NCI-H2196 (cell line): ENCODE measurements at regions not wholly inside any gene's neighbourhood (a gene's known extent, or its start where the extent isn't known, plus 50 kb on each side); places are given as distances from the start of the nearest gene placed in this dataset.

Source experiments
- DNase-seq: peaks from one replicate; lab custom pipeline; 2025; ENCODE audit not compliant: unreplicated experiment; lab: John Stamatoyannopoulos, UW

GRCh38 chr11:91263496-91264365 is 960.9 kb upstream of the FAT3 start:
- no peak for DNase-seq

- DNase-seq = no peak
Measured at GRCh38 chr11:91261513-91261912, 963.1 kb upstream of the FAT3 start.

- DNase-seq = no peak
Measured at GRCh38 chr11:91258876-91259275, 965.7 kb upstream of the FAT3 start.

GRCh38 chr11:91257667-91258066 is 967.0 kb upstream of the FAT3 start:
- no peak for DNase-seq

- peak; percentile 45 for DNase-seq
Measured at GRCh38 chr11:91248199-91248807, 976.3 kb upstream of the FAT3 start.

GRCh38 chr11:91247009-91247735 is 977.4 kb upstream of the FAT3 start:
- DNase-seq = no peak

- DNase-seq = no peak
Measured at GRCh38 chr11:91244912-91245311, 979.7 kb upstream of the FAT3 start.

- DNase-seq = no peak
Measured at GRCh38 chr11:91243630-91244029, 981.0 kb upstream of the FAT3 start.

GRCh38 chr11:91243051-91243450 is 981.6 kb upstream of the FAT3 start:
- DNase-seq = no peak

- DNase-seq = no peak
Measured at GRCh38 chr11:91241226-91241625, 983.4 kb upstream of the FAT3 start.

GRCh38 chr11:91239359-91239758 is 985.3 kb upstream of the FAT3 start:
- no peak for DNase-seq

GRCh38 chr11:91231226-91231625 is 993.4 kb upstream of the FAT3 start:
- no peak for DNase-seq

GRCh38 chr11:91230647-91231046 is 994.0 kb upstream of the FAT3 start:
- DNase-seq = no peak

GRCh38 chr11:91222830-91223229 is 1000.0 kb upstream of the CHORDC1 start:
- DNase-seq = no peak

- no peak for DNase-seq
Measured at GRCh38 chr11:91220476-91221202, 997.8 kb upstream of the CHORDC1 start.

- no peak for DNase-seq
Measured at GRCh38 chr11:91219535-91219934, 996.7 kb upstream of the CHORDC1 start.

- no peak for DNase-seq
Measured at GRCh38 chr11:91209751-91210150, 986.9 kb upstream of the CHORDC1 start.

GRCh38 chr11:91209306-91209705 is 986.5 kb upstream of the CHORDC1 start:
- no peak for DNase-seq

- no peak for DNase-seq
Measured at GRCh38 chr11:91199866-91200265, 977.0 kb upstream of the CHORDC1 start.

GRCh38 chr11:91194546-91194945 is 971.7 kb upstream of the CHORDC1 start:
- no peak for DNase-seq

GRCh38 chr11:91188484-91188883 is 965.6 kb upstream of the CHORDC1 start:
- DNase-seq = no peak
